SW480 (cell line): ENCODE measurements at regions not wholly inside any gene's neighbourhood (a gene's known extent, or its start where the extent isn't known, plus 50 kb on each side); places are given as distances from the start of the nearest gene placed in this dataset.

ENCODE experiments used
- DNase-seq: peaks from one replicate; pipeline ENCODE4 v3.0.0-alpha.2; 2016; ENCODE audit warnings: low spot score

DNA sequence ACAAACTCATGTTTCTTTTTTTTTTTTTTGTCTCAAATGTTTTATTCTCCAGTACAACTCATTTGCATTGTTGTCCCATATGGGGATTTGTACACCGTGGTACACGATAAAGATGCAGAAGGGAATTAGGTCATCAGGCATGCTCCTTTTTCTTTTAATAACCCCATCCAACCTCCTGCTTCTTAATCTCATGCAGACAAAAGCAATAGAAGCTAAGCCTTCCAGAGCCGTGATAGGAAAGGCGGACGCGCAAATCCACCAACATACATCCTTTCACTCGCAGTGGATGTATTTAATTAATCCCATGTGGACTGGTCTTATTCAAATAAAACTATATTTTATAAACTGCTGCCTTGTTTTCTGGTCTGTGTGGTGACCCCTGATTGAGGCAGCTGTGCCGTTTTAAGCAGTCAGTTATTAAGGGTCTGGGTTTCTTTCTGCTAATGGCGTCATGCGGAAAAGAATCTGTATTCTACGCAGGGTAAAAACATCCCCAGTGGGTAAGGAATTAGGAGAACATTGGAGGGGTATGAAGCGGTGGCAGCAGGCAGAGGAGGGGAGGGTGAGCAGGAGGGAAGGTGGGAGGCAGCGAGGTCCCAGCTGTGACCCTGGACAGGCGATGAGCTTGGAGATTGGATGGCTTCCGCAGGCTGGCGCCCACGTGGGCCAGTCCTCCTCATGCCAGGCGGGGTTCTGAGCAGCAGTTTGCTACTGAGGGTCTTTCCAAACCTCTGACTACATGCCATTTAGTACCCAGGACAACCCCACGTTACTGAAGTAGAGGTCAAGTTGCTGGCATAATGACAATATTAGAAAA is 172.8 kb downstream of the LINC00237 start:
- DNase-seq: no peak

DNA sequence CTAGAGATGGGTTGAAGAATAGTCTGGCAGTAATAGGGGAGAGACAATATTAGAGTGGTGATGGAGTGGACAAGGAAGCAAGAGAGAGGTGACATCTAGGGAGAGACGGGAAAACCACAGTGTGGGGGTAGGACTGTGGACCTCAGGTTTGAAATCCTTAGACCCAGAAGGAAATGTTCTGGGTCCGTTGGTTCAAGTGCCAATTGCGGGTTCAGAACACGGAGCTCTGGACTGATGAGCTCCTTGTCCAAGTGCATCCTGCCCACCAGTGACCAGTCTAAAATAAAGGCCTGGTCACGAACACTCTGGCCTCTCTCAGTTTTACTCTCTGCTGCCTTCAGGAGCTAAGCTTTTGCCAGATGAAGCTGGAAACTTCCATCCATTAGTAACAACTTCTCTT is 174.0 kb downstream of the LINC00237 start:
- no peak for DNase-seq

DNA sequence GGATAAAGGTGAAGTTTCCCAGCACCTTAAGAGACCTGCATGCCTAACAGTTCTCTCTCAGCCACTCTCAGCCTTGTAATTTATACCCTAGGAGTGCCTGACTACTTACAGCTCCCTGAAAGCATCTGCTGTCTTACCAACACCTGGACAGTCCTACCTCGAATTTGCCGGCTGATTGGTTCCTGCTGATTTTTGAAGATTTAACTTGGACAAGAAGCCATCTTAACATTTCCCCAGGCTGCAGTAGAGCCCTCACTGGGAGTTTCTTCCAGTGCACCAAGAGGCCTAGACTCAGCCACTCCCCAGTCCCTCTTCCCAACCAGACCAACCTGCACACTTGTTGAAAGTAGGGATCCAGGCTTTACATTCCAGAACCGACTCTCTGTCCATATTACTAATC is 174.5 kb downstream of the LINC00237 start:
- no peak for DNase-seq

DNA sequence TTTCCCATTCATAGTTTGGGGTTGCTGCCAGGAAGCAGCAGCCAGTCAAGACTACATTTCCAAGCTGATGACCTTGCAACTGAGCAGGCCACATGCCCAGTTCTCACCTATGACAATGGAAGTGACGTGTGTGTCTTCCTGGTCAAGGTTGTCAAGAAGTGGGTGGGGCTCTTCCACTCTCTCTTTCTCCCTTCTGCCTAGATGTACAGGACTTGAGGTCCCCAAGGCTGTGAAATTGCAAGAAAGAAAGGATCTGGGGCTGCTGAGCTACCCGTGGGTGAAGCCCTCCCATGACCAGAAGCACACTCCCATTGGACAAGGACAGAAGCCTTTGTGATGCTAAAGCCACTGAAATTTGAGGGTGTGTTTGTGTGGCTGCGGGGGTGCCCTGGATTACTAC is 175.1 kb downstream of the LINC00237 start:
- no peak for DNase-seq

DNA sequence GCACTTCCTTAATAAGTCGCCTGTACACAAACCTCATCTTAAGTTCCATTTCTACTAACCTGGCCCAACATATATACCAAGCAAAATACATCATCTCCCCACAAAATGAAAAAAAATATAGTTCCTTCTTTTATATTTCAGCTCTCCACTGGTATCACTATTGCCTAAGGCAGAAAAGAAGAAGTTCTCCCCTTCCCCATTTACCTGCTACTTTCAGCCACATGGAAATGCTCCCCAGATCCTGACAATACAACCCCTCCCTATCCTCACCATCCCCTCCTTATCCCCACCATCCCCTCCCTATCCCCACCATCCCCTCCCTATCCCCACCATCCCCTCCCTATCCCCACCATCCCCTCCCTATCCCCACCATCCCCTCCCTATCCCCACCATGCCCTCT is 175.7 kb downstream of the LINC00237 start:
- DNase-seq: no peak

DNA sequence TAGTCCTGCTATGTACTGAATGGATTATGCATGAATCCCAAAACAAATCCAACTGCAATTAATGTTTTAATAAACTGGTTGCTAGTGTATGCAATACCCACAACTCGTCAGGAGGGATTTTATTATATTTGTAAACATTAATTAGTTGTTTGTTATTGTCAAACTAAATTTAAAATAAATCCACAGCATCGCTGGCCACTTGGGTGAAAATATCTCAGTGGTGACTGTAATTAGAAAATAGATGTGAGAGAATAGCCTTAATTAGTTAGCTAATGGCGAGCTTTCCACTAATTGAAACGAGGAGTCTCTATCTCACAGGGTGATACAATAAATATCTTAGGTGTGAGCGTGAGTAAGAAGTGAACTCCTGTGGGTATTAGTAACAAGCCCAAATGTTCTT is 176.8 kb downstream of the LINC00237 start:
- no peak for DNase-seq

DNA sequence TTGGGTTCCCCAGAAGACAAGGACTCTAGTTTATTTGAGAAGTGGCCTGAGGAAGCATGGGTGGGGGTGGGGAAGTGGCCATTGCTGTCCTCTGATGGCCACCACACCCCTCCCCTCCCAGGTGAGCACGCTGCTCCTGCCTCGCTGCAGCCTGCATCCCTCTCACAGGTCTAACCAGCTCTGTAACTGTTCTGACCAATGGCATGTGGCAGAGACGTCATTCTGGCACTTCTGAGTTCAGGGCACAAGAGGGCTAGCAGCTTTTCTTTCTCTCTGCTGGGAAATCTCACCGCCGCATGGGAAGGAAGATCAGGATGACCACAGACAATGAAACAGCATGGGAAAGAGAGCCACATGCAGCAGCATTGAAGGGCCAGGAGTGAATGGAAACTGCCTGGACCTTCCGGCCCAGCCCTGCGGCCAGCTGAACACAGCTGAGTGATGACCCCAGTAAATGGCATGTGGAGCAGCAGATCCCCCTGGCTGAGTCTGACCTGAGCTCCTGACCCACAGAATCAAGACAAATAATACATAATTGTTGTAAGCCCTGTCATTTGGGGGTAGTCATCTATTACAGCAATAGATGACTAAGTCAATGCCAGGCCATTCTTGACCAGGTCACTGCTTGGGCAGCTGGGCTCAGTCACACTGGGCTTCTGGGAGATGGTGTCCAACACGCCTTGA is 179.8 kb downstream of the LINC00237 start:
- no peak for DNase-seq

DNA sequence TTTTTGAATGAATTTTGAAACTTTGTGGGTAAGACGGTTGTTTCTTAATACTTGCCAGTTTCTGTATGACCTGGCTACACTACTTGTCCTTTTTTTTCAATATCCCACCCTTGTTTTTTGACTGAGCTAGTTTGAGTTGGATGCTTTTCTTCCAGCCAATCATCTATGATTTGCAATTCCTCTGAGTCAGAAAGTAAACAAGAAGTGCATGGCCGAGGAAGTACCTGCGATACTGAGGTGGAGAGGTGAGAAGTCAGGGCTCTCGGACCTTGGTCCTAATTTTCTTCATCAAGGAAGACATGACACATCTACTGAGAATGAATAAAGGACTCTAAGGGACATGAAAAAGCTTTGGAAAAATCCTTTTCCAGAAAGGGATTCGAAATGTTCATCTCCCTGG is 185.7 kb downstream of the LINC00237 start:
- no peak for DNase-seq

DNA sequence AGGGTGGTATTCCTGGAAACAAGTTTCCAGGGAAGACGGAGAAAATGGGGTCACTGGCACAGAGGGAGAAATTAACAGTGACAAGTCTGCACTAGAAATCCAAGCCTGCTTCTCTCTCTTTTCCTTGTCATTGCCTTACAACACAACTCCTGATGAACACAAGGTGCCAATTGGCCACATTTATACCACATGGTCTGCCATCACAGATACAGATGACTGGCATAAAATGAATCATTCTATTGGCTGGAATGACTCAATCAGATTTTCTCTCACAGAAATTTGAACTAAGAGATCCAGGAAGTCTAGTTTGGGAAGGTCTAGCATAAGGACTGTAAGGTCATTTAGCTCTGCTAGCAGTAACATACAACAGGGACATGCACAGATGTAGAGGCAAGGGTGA is 190.3 kb downstream of the LINC00237 start:
- DNase-seq: no peak

DNA sequence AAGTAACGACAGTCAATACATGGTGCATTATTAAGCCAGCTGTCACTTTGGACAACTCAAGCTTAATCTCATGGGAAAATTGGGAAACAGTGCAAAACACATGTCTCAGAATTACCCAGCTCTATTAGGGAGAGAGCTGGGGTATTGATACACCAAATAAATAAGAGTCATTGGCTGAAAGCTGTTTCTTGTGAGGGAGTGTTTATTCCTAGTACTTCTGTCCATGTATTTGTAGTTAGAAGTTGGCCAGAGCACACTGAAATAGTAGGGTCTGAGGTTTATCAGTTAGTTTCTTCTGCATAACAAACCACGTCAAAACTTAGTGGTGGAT is 192.0 kb upstream of the RALGAPA2 start:
- no peak for DNase-seq

DNA sequence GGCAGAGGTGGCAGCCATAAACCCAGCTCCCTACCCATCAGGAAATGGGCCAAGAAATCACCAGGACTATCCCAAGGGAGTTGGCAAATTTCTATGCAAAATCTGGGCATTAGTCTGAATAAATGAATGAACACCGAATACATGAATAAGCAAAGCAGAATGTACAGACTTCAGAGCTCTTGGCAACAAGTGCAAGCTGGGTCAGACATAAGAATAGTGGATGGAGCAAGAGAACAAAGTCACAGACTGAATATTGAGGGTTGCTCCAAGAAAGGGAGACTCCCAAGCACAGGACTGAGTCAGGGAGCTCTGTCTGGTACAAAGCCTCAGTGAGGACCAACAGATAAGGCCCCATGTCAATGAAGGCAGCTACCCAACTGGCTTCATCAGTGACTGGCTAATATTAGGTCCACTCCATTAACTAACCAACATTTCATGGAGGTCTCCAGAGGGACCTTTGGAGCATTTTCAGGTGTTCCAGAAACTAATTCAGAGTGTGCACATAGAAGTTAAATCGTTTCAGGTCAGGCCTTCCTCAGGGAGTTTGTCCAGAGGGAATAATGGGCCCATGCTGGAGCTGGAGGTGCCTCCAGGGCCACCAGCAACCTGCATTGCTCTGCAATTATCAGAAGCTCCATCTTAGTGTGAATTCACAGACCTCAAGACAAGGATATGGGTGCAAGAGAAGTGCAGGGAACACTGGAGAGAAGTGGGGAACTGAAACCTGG is 191.5 kb upstream of the RALGAPA2 start:
- no peak for DNase-seq

DNA sequence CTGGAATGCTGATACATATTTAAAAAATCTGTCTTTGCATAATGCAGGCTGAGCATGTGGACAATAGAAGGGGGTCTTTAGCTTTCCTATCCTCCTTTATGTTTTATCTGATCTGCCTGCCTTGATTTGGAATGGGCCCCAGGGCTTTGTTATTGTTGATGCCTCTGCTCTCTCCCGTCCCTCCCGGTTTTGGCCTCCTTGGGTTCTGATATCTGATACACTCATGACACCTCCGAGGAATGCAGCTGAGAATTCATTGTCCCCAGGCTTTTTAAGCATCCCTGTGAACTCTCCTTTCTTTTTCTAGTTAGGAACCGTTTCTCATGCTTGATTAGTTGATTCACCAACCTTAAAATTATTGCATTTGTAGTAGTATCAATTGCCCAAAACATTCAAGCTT is 185.5 kb upstream of the RALGAPA2 start:
- no peak for DNase-seq

DNA sequence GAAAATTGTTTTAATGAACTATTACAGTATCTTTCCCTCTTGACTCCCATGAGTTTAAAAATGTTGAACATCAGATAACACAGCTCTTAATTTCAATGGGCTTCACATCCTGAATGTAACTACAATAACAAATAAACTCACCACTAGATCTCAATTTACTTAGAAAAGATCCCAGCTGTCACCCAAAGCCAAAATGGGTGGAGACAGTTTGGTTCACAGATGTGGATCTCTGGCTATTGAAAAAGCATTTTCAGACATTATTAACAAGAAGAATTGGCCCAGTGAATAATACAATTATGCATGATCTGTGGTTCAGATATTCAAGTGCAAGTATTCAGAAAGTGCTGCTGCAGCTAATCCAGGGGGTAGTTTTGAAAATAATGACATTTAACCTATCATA is 184.7 kb upstream of the RALGAPA2 start:
- DNase-seq: no peak

DNA sequence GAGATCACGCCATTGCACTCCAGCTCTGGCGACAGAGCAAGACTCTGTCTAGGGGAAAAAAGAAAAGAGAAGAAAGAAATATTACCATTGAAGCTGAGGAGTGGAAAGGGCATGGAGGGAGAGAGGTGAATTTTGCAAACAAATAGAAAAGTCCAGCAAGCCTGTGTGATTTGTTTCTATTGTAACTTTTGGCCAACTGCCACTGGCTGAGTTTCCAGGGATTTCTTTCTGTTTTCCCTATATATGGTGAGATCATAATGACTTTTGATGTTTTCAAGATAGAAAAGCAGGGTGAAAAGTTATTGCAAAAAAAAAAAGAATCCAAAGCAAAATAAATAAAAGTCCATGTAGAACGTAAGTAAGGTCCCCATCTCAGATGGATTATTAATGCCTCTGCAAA is 184.2 kb upstream of the RALGAPA2 start:
- DNase-seq: no peak

DNA sequence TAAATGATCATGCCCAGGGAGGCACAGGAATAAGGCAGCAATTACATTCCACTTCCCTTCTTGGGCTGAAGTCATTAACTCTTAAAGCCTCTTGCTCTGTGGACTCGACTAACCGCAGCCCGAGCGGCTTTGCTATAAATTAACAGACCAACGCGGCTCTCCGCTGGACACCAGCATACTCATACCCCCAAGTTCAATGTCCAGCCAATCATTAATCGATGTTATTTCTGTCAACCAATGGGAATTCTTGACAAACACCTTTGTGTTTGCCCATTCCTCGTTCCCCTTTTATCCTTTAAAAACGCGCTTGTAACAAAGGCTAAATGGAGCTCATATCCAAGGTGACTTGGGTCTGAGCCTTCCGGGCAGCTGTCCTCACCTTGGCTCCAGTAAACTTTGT is 183.1 kb upstream of the RALGAPA2 start:
- DNase-seq: no peak

DNA sequence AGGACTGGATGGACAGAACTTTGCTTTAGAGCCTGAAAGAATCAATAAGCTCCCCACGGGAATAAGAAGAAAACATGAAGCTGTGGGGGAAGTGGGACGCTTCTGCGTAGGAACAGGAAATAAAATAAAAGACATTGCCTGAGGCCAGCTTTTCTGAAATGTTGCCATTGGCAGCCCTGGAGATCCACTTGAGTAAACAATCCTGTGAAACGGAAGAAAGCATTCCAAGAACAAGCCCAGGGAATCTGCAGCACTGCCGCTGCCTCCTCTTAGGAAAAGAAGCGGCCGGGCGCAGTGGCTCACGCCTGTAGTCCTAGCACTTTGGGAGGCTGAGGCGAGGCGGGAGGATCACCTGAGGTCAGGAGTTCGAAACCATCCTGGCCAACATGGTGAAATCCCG is 182.3 kb upstream of the RALGAPA2 start:
- DNase-seq: no peak

DNA sequence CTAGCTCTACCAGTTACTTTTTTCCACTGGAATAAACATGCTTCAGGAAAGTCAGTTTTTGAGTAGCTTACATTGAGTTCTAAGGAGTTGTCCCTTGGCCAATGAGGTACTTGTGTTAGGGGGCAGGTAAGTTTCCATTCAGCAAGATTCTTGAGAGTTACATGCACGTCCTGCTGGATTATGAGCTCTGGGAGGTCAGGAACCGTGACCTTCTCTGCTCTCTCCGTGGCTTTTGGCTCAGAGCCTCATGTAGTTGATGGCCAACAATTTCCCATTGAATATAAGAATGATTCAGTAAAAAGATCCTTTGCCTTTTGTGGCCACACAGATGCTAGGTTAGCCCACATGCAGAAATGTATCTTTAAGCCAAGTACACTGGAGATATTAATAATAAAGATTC is 181.8 kb upstream of the RALGAPA2 start:
- DNase-seq: no peak

DNA sequence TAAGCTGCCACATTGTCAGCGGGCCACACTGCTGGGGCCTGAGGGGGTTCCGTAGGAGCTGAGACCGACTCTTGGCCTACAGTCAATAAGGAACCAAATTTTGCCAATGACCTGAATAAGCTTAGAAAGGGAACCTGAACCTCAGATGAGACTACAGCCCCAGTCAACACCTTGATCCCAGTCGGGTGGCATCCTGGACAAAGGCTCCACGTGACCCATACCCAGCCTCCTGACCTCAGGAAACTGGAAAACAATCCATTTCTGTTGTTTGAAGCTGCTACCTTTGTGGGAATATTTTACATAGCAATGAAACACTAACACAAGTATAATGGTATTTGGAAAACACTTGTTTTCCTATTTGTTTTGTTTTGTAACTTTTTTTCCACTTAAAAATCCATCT is 179.9 kb upstream of the RALGAPA2 start:
- DNase-seq: no peak

DNA sequence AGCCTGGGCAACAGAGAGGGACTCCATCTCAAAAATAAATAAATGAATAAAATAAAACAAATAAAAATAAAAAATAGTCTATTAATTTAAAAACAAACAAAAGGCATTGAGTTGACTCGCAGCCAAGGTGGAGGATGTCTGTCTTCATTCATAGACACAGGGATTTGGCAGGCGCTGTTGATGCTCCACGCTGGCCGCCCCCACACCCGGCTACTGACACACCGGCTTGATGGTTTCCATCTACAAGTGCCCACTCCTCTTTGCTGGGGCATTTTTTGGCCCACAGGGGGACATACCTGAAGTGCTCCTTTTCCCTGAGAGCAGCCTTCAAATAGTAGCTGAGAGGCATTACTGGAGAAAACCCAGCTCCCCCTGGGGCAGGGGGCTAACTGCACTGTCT is 178.3 kb upstream of the RALGAPA2 start:
- no peak for DNase-seq

DNA sequence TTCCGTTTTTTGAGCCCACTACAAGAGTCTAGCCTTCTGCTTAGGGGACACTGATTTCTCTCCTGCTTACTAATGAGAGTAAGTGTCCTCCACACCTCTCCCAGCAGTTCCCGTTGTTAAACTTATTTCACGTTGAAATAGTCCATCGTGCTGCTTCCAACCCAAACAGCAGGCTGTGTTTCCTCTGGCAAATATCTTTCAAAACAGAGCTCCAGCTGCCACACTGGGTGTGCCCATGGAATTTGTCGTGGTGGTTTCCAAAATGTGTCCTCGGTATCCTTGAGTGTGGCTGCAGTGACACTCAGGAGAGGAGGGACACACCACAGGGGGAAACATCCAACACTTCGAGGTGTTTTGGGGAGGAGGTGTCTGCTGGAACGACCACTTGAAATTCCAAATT is 176.5 kb upstream of the RALGAPA2 start:
- DNase-seq: no peak

DNA sequence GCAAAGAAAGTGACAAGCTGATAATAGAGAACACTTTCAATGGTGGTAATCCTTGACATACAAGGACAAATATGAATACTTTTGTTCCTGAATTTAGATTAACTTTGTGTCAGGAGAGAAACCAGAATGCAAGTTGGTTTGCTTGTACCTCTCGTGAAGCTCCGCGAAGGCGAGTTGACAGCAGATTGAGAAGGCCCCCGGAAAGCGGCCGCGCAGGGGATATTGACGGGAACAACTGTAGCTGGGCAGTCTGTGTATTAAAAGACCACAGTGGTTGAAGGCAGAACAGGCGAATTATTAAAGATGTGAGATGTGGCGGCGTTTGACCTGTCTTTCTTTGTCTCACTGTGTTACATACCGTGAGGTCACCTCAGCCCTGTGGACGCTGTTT is 175.8 kb upstream of the RALGAPA2 start:
- no peak for DNase-seq

DNA sequence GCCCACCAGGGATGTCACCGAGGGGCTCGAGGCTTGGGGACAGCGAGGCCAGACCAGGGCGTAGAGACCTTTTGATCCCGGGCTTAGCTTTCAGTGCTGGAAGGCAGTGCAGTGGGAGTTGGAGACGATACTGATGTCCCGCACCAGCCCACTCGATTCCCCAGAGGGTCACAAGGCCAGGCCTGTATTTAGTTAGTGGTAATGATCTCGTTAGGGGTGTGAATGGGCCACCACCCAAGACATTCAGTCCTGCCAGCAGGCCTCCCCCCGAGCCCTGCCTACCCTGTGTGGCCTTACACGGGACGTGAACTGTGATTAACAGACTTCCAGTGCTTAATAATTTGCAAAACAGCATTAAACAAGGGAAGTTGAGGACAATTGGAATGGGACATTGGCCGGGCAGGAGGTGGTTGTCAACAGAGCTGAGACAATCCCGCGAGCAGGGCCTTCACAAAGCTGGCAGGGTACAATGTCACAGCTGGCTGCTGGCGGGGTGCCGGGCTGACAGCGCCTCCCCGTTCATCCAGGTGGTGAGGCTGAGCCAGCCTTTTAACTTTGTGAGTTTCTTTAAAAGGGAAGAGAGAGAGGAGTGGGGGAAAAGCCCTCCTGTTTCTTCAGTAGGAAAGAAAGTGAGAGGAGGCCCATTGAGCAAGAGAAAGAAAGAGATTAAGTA is 175.3 kb upstream of the RALGAPA2 start:
- DNase-seq: no peak

DNA sequence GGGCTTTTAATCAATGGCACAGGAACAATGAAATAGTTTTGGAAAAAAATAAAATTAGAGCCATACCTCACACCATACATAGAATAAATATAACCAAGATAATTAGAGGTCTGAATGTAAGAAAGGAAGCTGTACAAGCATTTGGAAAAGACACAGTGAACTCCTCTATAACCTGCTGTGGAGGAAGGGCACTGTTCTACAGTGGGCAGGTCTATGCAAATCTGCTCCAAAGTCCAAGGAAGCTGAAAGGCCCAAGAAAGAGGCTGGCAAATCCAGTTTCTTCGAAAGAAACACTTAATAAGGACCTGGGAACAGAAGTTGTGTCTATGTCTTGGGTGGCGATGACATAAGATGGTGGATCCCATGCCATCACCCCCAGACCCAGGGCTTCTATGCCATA is 169.4 kb upstream of the RALGAPA2 start:
- DNase-seq: no peak
